ENCODE measurements at regions not wholly inside any gene's neighbourhood (a gene's known extent, or its start where the extent isn't known, plus 50 kb on each side); places are given as distances from the start of the nearest gene placed in this dataset.

GRCh38 chr2:149662556-149662955 lies 75.0 kb upstream of the MMADHC start:
- Histone ChIP-seq H3K27ac (no peak overlapping the region), H3K9me3 (replicated peaks in 1 of 11) (peaks cover 0 to 7% (median 0%) of the 10 kb centered on the region in 11 experiments; a peak in 3 of 22 replicates), H3K4me3 (no peak overlapping the region), H3K36me3 (no peaks in the 10 kb centered on the region), H3K9ac (no peak overlapping the region), H3K27me3 (no peaks in the 10 kb centered on the region), H3K4me1 (no peaks in the 10 kb centered on the region), H4K20me1 (no peaks in the 10 kb centered on the region), H3K4me2 (no peak overlapping the region)
- no peak for TF ChIP-seq Cebpa-rat (IDR thresholded peaks at IDR 0.05)

GRCh38 chr2:149661844-149662243 lies 74.3 kb upstream of the MMADHC start:
- H3K27me3 ChIP-seq, result no peaks in the 10 kb centered on the region
- H3K9me3 ChIP-seq (replicated peaks in 1 of 11), result peaks cover 0 to 7% (median 0%) of the 10 kb centered on the region in 11 experiments; a peak in 3 of 22 replicates
- H3K27ac ChIP-seq, result no peak overlapping the region
- no peak overlapping the region for H3K4me2 ChIP-seq
- no peak for TF ChIP-seq Cebpa-rat (IDR thresholded peaks at IDR 0.05)
- no peak overlapping the region for H3K9ac ChIP-seq
- no peaks in the 10 kb centered on the region for H4K20me1 ChIP-seq
- H3K4me1 ChIP-seq, result no peaks in the 10 kb centered on the region
- H3K4me3 ChIP-seq, result no peak overlapping the region
- H3K36me3 ChIP-seq, result no peaks in the 10 kb centered on the region

- Histone ChIP-seq H4K20me1 (no peaks in the 10 kb centered on the region), H3K4me2 (no peak overlapping the region), H3K27me3 (no peaks in the 10 kb centered on the region), H3K4me3 (no peak overlapping the region), H3K4me1 (no peaks in the 10 kb centered on the region), H3K27ac (no peak overlapping the region), H3K36me3 (no peaks in the 10 kb centered on the region), H3K9me3 (replicated peaks in 1 of 11) (peaks cover 0 to 6% (median 4%) of the 10 kb centered on the region in 11 experiments; a peak in 7 of 22 replicates), H3K9ac (no peak overlapping the region)
- TF ChIP-seq Cebpa-rat (IDR thresholded peaks at IDR 0.05), result no peak
Measured at GRCh38 chr2:149658553-149658952, 71.0 kb upstream of the MMADHC start.

- Histone ChIP-seq H3K9me3 (replicated peaks in 1 of 11) (peaks cover 0 to 6% (median 4%) of the 10 kb centered on the region in 11 experiments; a peak in 7 of 22 replicates), H3K9ac (no peak overlapping the region), H3K27me3 (no peaks in the 10 kb centered on the region), H3K4me1 (no peaks in the 10 kb centered on the region), H3K36me3 (no peaks in the 10 kb centered on the region), H3K4me2 (no peak overlapping the region), H4K20me1 (no peaks in the 10 kb centered on the region), H3K27ac (no peak overlapping the region), H3K4me3 (no peak overlapping the region)
- TF ChIP-seq Cebpa-rat (IDR thresholded peaks at IDR 0.05), result no peak
Measured at GRCh38 chr2:149657401-149658040, 69.9 kb upstream of the MMADHC start.

GRCh38 chr2:149656996-149657395 lies 69.4 kb upstream of the MMADHC start:
- peaks cover 0 to 6% (median 4%) of the 10 kb centered on the region in 11 experiments; a peak in 7 of 22 replicates for H3K9me3 ChIP-seq (replicated peaks in 1 of 11)
- no peaks in the 10 kb centered on the region for H4K20me1 ChIP-seq
- H3K4me1 ChIP-seq, result no peaks in the 10 kb centered on the region
- no peaks in the 10 kb centered on the region for H3K36me3 ChIP-seq
- no peak for TF ChIP-seq Cebpa-rat (IDR thresholded peaks at IDR 0.05)
- H3K4me2 ChIP-seq, result no peak overlapping the region
- H3K27ac ChIP-seq, result no peak overlapping the region
- H3K9ac ChIP-seq, result no peak overlapping the region
- no peak overlapping the region for H3K4me3 ChIP-seq
- no peaks in the 10 kb centered on the region for H3K27me3 ChIP-seq

- Histone ChIP-seq H4K20me1 (no peaks in the 10 kb centered on the region), H3K36me3 (no peaks in the 10 kb centered on the region), H3K4me3 (no peak overlapping the region), H3K4me1 (no peaks in the 10 kb centered on the region), H3K27ac (no peak overlapping the region), H3K27me3 (no peaks in the 10 kb centered on the region), H3K4me2 (no peak overlapping the region), H3K9me3 (replicated peaks in 1 of 11) (peaks cover 0 to 10% (median 5%) of the 10 kb centered on the region in 11 experiments; a peak in 10 of 22 replicates), H3K9ac (no peak overlapping the region)
- no peak for TF ChIP-seq Cebpa-rat (IDR thresholded peaks at IDR 0.05)
Measured at GRCh38 chr2:149653831-149654445, 66.4 kb upstream of the MMADHC start.

GRCh38 chr2:149652926-149653325 lies 65.4 kb upstream of the MMADHC start:
- no peak for TF ChIP-seq Cebpa-rat (IDR thresholded peaks at IDR 0.05)
- H3K27ac ChIP-seq, result no peak overlapping the region
- H4K20me1 ChIP-seq, result no peaks in the 10 kb centered on the region
- no peaks in the 10 kb centered on the region for H3K36me3 ChIP-seq
- no peak overlapping the region for H3K4me3 ChIP-seq
- peaks cover 0 to 10% (median 5%) of the 10 kb centered on the region in 11 experiments; a peak in 10 of 22 replicates for H3K9me3 ChIP-seq (replicated peaks in 1 of 11)
- no peak overlapping the region for H3K9ac ChIP-seq
- H3K4me2 ChIP-seq, result no peak overlapping the region
- no peaks in the 10 kb centered on the region for H3K27me3 ChIP-seq
- no peaks in the 10 kb centered on the region for H3K4me1 ChIP-seq

GRCh38 chr2:149652526-149652925 lies 65.0 kb upstream of the MMADHC start:
- H3K27ac ChIP-seq, result no peak overlapping the region
- no peak for TF ChIP-seq Cebpa-rat (IDR thresholded peaks at IDR 0.05)

GRCh38 chr2:149651229-149651628 lies 63.7 kb upstream of the MMADHC start:
- Histone ChIP-seq H3K4me1 (no peaks in the 10 kb centered on the region), H3K27ac (no peak overlapping the region), H4K20me1 (no peaks in the 10 kb centered on the region), H3K36me3 (no peaks in the 10 kb centered on the region), H3K4me2 (no peak overlapping the region), H3K4me3 (no peak overlapping the region), H3K27me3 (no peaks in the 10 kb centered on the region), H3K9me3 (replicated peaks in 1 of 11) (peaks cover 0 to 10% (median 5%) of the 10 kb centered on the region in 11 experiments; a peak in 10 of 22 replicates), H3K9ac (no peak overlapping the region)
- no peak for TF ChIP-seq Cebpa-rat (IDR thresholded peaks at IDR 0.05)

More at GRCh38 chr2:149652526-149652925, 65.0 kb upstream of the MMADHC start:
- Histone ChIP-seq H3K9ac (no peak overlapping the region), H3K4me3 (no peak overlapping the region), H3K27me3 (no peaks in the 10 kb centered on the region), H3K36me3 (no peaks in the 10 kb centered on the region), H3K9me3 (replicated peaks in 1 of 11) (peaks cover 0 to 10% (median 5%) of the 10 kb centered on the region in 11 experiments; a peak in 10 of 22 replicates), H4K20me1 (no peaks in the 10 kb centered on the region), H3K4me2 (no peak overlapping the region), H3K4me1 (no peaks in the 10 kb centered on the region)

- Histone ChIP-seq H3K36me3 (no peaks in the 10 kb centered on the region), H3K9ac (no peak overlapping the region), H3K9me3 (replicated peaks in 1 of 11) (peaks cover 0 to 8% (median 0%) of the 10 kb centered on the region in 11 experiments; a peak in 3 of 22 replicates), H4K20me1 (no peaks in the 10 kb centered on the region), H3K27ac (no peak overlapping the region), H3K27me3 (no peaks in the 10 kb centered on the region), H3K4me1 (no peaks in the 10 kb centered on the region), H3K4me3 (no peak overlapping the region), H3K4me2 (no peak overlapping the region)
- TF ChIP-seq Cebpa-rat (IDR thresholded peaks at IDR 0.05), result no peak
Measured at GRCh38 chr2:149650006-149650405, 62.4 kb upstream of the MMADHC start.
